ENCODE measurements at regions not wholly inside any gene's neighbourhood (a gene's known extent, or its start where the extent isn't known, plus 50 kb on each side); places are given as distances from the start of the nearest gene placed in this dataset.

DNA sequence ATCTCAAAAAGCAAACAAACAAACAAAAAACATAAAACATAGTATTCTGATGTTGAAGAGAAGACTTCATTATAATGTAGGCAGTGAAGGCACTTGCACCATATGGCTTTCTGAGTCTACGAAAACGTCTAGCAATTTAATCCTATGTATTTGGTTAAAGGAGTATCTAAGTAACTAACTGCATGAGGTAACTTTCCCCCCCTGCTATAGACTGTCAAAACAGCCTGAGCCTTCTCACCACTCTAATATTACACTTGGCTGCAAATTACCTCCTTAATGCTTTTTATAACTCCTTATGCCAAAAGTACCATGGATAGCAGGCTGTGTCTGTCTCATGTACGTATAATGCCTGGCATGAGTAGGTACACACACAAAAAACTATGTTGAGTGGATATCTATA lies 607.6 kb upstream of the FLRT2 start:
- no peak overlapping the region for H3K9ac ChIP-seq (ENCODE audit: low read length in 3 of 3)
- no peak overlapping the region for H3K27ac ChIP-seq (ENCODE audit: low read depth in 2 of 2, low read length in 2 of 2)
- TF ChIP-seq, protein P1, sequence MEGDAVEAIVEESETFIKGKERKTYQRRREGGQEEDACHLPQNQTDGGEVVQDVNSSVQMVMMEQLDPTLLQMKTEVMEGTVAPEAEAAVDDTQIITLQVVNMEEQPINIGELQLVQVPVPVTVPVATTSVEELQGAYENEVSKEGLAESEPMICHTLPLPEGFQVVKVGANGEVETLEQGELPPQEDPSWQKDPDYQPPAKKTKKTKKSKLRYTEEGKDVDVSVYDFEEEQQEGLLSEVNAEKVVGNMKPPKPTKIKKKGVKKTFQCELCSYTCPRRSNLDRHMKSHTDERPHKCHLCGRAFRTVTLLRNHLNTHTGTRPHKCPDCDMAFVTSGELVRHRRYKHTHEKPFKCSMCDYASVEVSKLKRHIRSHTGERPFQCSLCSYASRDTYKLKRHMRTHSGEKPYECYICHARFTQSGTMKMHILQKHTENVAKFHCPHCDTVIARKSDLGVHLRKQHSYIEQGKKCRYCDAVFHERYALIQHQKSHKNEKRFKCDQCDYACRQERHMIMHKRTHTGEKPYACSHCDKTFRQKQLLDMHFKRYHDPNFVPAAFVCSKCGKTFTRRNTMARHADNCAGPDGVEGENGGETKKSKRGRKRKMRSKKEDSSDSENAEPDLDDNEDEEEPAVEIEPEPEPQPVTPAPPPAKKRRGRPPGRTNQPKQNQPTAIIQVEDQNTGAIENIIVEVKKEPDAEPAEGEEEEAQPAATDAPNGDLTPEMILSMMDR (IDR thresholded peaks at IDR 0.05; ENCODE audit: borderline replicate concordance, extremely low read depth, insufficient read depth) = no peak
- DNase-seq (peak in 2 of 5 donors; percentile 10 to 29), FAIRE-seq (no peak)
- no peaks in the 10 kb centered on the region for H3K36me3 ChIP-seq (ENCODE audit: control insufficient read depth in 2 of 3, insufficient read depth in 3 of 3, low read length in 3 of 3)
- H3K4me1 ChIP-seq (ENCODE audit: control insufficient read depth in 2 of 3, insufficient read depth in 2 of 3, low read depth in 1 of 3, low read length in 3 of 3) = no peaks in the 10 kb centered on the region
- H3K27me3 ChIP-seq (ENCODE audit: control insufficient read depth, insufficient read depth, low read length) = no peaks in the 10 kb centered on the region
- no peak overlapping the region for H3K4me3 ChIP-seq (ENCODE audit: low read length in 3 of 3)
- H3K9me3 ChIP-seq (ENCODE audit: control insufficient read depth in 2 of 3, insufficient read depth in 1 of 3, low read length in 3 of 3) = no peaks in the 10 kb centered on the region
- intact Hi-C loops (cut with DNase I) = no loop called here

DNA sequence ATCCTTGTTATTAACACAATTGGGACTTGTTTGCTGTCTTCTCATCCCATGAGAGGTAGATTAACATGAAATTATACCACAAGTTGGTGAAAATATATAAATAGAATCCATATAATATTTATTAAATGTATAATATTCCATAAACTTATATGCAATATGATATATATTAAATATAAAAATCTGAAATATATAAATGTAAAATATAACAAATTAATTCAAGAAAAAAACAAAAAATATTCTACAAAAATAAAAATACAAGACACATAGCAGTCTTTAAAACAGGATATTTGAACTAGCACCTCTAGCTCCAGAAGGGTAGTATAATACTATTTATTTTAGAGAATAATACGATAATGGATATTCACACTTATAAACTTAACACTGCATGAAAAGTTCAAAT lies 603.3 kb upstream of the FLRT2 start:
- H3K36me3 ChIP-seq (ENCODE audit: control insufficient read depth in 2 of 3, insufficient read depth in 3 of 3, low read length in 3 of 3) = no peaks in the 10 kb centered on the region
- no peak overlapping the region for H3K9ac ChIP-seq (ENCODE audit: low read length in 3 of 3)
- H3K4me3 ChIP-seq (ENCODE audit: low read length in 3 of 3) = no peak overlapping the region
- H3K4me1 ChIP-seq (ENCODE audit: control insufficient read depth in 2 of 3, insufficient read depth in 2 of 3, low read depth in 1 of 3, low read length in 3 of 3) = no peaks in the 10 kb centered on the region
- TF ChIP-seq, protein P1 (IDR thresholded peaks at IDR 0.05; ENCODE audit: borderline replicate concordance, extremely low read depth, insufficient read depth) = no peak
- H3K9me3 ChIP-seq (ENCODE audit: control insufficient read depth in 2 of 3, insufficient read depth in 1 of 3, low read length in 3 of 3) = no peaks in the 10 kb centered on the region
- FAIRE-seq (peak; percentile 91), DNase-seq (no peak)
- H3K27ac ChIP-seq (ENCODE audit: low read depth in 2 of 2, low read length in 2 of 2) = no peak overlapping the region
- intact Hi-C loops (cut with DNase I) = no loop called here
- no peaks in the 10 kb centered on the region for H3K27me3 ChIP-seq (ENCODE audit: control insufficient read depth, insufficient read depth, low read length)

DNA sequence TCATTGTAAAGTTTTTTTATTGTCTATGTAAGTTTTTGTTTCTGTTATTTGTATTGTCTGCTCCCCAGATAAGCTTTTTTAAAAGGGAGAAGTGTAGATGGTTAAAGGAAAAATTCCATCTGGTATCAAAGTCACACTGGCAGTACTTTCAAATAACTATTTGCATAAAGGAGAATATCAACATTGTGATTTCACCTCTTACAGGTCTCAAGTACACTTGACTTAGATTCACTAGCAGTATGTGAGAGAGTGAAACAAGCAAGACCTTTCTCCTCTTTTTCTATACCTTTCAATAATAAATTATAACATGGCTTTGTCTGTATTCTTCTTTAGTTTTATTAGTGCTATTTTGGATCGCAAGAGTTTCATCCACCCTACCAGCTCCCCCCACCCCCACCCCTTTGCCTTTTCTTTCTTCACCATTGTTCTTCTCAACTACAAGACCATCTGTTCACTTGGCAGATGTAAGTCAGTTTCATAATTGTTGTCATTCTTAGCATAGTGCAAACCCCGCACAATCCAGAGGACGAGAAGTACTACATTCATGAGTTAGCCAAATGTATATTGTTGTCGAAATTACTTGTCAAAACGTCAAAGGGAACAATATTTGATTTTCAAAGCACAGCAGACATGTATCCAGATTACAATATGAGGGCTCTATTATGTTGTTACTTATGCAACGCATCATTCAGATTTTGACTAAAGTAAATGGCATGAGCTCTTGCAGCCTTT lies 602.7 kb upstream of the FLRT2 start:
- no peak overlapping the region for H3K9ac ChIP-seq (ENCODE audit: low read length in 3 of 3)
- FAIRE-seq (no peak), DNase-seq (no peak)
- no peaks in the 10 kb centered on the region for H3K27me3 ChIP-seq (ENCODE audit: control insufficient read depth, insufficient read depth, low read length)
- H3K27ac ChIP-seq (ENCODE audit: low read depth in 2 of 2, low read length in 2 of 2) = no peak overlapping the region
- H3K4me1 ChIP-seq (ENCODE audit: control insufficient read depth in 2 of 3, insufficient read depth in 2 of 3, low read depth in 1 of 3, low read length in 3 of 3) = no peaks in the 10 kb centered on the region
- TF ChIP-seq, protein P1 (IDR thresholded peaks at IDR 0.05; ENCODE audit: borderline replicate concordance, extremely low read depth, insufficient read depth) = no peak
- no peaks in the 10 kb centered on the region for H3K9me3 ChIP-seq (ENCODE audit: control insufficient read depth in 2 of 3, insufficient read depth in 1 of 3, low read length in 3 of 3)
- intact Hi-C loops (cut with DNase I) = no loop called here
- no peaks in the 10 kb centered on the region for H3K36me3 ChIP-seq (ENCODE audit: control insufficient read depth in 2 of 3, insufficient read depth in 3 of 3, low read length in 3 of 3)
- H3K4me3 ChIP-seq (ENCODE audit: low read length in 3 of 3) = no peak overlapping the region

DNA sequence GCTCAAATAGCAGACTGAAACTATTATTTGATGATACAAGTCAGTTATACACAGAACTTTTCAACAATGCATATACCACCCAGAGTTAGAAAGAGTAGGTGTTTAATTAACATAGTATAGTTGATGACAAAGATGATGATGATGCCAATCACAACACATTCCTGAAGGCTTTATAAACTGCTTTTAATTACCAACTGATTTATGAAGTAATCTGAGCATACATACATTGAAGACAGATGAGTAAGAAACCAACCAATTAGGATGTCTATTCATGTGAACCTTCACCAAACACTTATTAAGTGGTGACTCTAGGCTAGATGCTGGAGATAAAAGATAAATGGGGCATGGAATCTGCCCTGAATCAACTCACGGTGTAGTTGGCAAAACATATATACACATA lies 600.9 kb upstream of the FLRT2 start:
- intact Hi-C loops (cut with DNase I) = no loop called here
- TF ChIP-seq, protein P1 (IDR thresholded peaks at IDR 0.05; ENCODE audit: borderline replicate concordance, extremely low read depth, insufficient read depth) = no peak
- DNase-seq (no peak), FAIRE-seq (no peak)
- no peaks in the 10 kb centered on the region for H3K27me3 ChIP-seq (ENCODE audit: control insufficient read depth, insufficient read depth, low read length)
- H3K4me3 ChIP-seq (ENCODE audit: low read length in 3 of 3) = no peak overlapping the region
- no peak overlapping the region for H3K27ac ChIP-seq (ENCODE audit: low read depth in 2 of 2, low read length in 2 of 2)
- no peaks in the 10 kb centered on the region for H3K36me3 ChIP-seq (ENCODE audit: control insufficient read depth in 2 of 3, insufficient read depth in 3 of 3, low read length in 3 of 3)
- no peaks in the 10 kb centered on the region for H3K4me1 ChIP-seq (ENCODE audit: control insufficient read depth in 2 of 3, insufficient read depth in 2 of 3, low read depth in 1 of 3, low read length in 3 of 3)
- H3K9me3 ChIP-seq (ENCODE audit: control insufficient read depth in 2 of 3, insufficient read depth in 1 of 3, low read length in 3 of 3) = no peaks in the 10 kb centered on the region
- H3K9ac ChIP-seq (ENCODE audit: low read length in 3 of 3) = no peak overlapping the region

Measured in kidney (tissue), 13 donors.